ENCODE measurements at regions not wholly inside any gene's neighbourhood (a gene's known extent, or its start where the extent isn't known, plus 50 kb on each side); places are given as distances from the start of the nearest gene placed in this dataset.

DNA sequence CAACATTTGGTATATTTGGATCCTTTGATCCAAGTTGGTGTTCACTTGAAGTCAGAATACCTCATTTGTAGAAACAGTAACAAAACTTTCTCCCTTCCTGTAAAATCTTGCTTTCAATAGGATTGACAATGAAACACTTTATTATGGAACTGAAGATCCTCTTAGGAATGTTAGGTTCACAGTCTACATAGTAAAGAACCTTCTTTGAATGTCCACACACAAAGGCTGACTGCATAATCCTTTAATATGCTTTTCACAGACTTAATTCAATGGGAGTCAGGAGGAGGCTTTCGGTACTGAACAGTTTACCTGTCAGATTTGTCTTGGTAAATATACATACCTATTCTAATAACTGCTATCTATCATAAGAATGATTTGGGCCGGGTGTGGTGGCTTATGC lies 188.5 kb downstream of the SPRY1 start:
- no peak for TF ChIP-seq POLR2A (IDR thresholded peaks at IDR 0.05)
- no peak for TF ChIP-seq EP300 (IDR thresholded peaks at IDR 0.05)
- TF ChIP-seq CTCF (IDR thresholded peaks at IDR 0.05) = no peak

Measured in upper lobe of left lung (tissue), 4 donors.